ENCODE measurements at regions not wholly inside any gene's neighbourhood (a gene's known extent, or its start where the extent isn't known, plus 50 kb on each side); places are given as distances from the start of the nearest gene placed in this dataset.

- TF ChIP-seq, protein P1, sequence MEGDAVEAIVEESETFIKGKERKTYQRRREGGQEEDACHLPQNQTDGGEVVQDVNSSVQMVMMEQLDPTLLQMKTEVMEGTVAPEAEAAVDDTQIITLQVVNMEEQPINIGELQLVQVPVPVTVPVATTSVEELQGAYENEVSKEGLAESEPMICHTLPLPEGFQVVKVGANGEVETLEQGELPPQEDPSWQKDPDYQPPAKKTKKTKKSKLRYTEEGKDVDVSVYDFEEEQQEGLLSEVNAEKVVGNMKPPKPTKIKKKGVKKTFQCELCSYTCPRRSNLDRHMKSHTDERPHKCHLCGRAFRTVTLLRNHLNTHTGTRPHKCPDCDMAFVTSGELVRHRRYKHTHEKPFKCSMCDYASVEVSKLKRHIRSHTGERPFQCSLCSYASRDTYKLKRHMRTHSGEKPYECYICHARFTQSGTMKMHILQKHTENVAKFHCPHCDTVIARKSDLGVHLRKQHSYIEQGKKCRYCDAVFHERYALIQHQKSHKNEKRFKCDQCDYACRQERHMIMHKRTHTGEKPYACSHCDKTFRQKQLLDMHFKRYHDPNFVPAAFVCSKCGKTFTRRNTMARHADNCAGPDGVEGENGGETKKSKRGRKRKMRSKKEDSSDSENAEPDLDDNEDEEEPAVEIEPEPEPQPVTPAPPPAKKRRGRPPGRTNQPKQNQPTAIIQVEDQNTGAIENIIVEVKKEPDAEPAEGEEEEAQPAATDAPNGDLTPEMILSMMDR (conservative IDR thresholded peaks at IDR 0.05; ENCODE audit: low read depth, low read length): no peak
Measured at GRCh38 chr17:36673068-36673467, 71.7 kb downstream of the MRM1 start.

GRCh38 chr17:36673637-36674277, 72.4 kb downstream of the MRM1 start:
- TF ChIP-seq, protein P1 (conservative IDR thresholded peaks at IDR 0.05; ENCODE audit: low read depth, low read length): no peak
- H3K4me3 ChIP-seq (ENCODE audit: low read depth, low read length): no peak overlapping the region
- DNase-seq (ENCODE audit: low read depth): no peak

More at GRCh38 chr17:36673068-36673467, 71.7 kb downstream of the MRM1 start:
- no peak for DNase-seq (ENCODE audit: low read depth)
- H3K4me3 ChIP-seq (ENCODE audit: low read depth, low read length): no peak overlapping the region

- TF ChIP-seq, protein P1 (conservative IDR thresholded peaks at IDR 0.05; ENCODE audit: low read depth, low read length): no peak
- H3K4me3 ChIP-seq (ENCODE audit: low read depth, low read length): no peak overlapping the region
- DNase-seq (ENCODE audit: low read depth): no peak
Measured at GRCh38 chr17:36674278-36674650, 72.9 kb downstream of the MRM1 start.

GRCh38 chr17:36675250-36675649, 73.9 kb downstream of the MRM1 start:
- DNase-seq (ENCODE audit: low read depth): no peak
- TF ChIP-seq, protein P1 (conservative IDR thresholded peaks at IDR 0.05; ENCODE audit: low read depth, low read length): no peak
- H3K4me3 ChIP-seq (ENCODE audit: low read depth, low read length): no peak overlapping the region

GRCh38 chr17:36675786-36676185, 74.4 kb downstream of the MRM1 start:
- DNase-seq (ENCODE audit: low read depth): no peak
- TF ChIP-seq, protein P1 (conservative IDR thresholded peaks at IDR 0.05; ENCODE audit: low read depth, low read length): no peak
- no peak overlapping the region for H3K4me3 ChIP-seq (ENCODE audit: low read depth, low read length)

- TF ChIP-seq, protein P1 (conservative IDR thresholded peaks at IDR 0.05; ENCODE audit: low read depth, low read length): no peak
- no peak overlapping the region for H3K4me3 ChIP-seq (ENCODE audit: low read depth, low read length)
- DNase-seq (ENCODE audit: low read depth): no peak
Measured at GRCh38 chr17:36679815-36680467, 78.6 kb downstream of the MRM1 start.

Measured in epithelial cell of proximal tubule (primary cell).